T-cell (primary cell): ENCODE measurements at regions not wholly inside any gene's neighbourhood (a gene's known extent, or its start where the extent isn't known, plus 50 kb on each side); places are given as distances from the start of the nearest gene placed in this dataset.
"Not testable (repeated sequence)": the region's sequence is repeated elsewhere in the genome, so short reads cannot be mapped to it uniquely, and the experiment has no call there.

ENCODE experiments used
- ATAC-seq, 4 experiments: fragments of 200-7000 bp in 3 of 4; fragments of 150-1000 bp in 1 of 4; cut with Tn5 transposase; replicated peaks in 1 of 4; 1 replicate in 3 of 4; 2 replicates in 1 of 4; pipeline ENCODE4 v1.10.0; 2021; ENCODE audit warnings: moderate library complexity in 3 of 4, mild to moderate bottlenecking in 2 of 4, moderate number of reproducible peaks in 1 of 4
- CTCF ChIA-PET, 2 donors: fragments of 300-600 bp; sonication (Branson Sonifier 250); formaldehyde crosslinking; loops; one replicate each; lab custom pipeline; 2022; ENCODE audit warnings: antibody characterized with exemption in 2 of 2; lab: Charles Lee
- POLR2A ChIA-PET, 2 donors: fragments of 300-600 bp; sonication (Branson Sonifier 250); formaldehyde crosslinking; loops; one replicate each; lab custom pipeline; 2022; ENCODE audit warnings: antibody characterized with exemption in 2 of 2; lab: Charles Lee
- DNase-seq, 35 experiments: peaks; one replicate each; pipeline versions ENCODE4 v3.0.0 to v3.0.0-alpha.2; 2013 to 2023
- H3K27ac ChIP-seq: one replicate; pipeline ENCODE4 v1.5.1; 2013; ENCODE audit warnings: low read length
- H3K27me3 ChIP-seq, 2 experiments: replicated peaks in 1 of 2; 1 replicate in 1 of 2; 2 replicates in 1 of 2; pipeline versions ENCODE4 v1.6.1 to v1.7.0; 2013; ENCODE audit warnings: low read length in 1 of 2, mixed read lengths in 1 of 2; ENCODE audit not compliant: control insufficient read depth in 2 of 2, insufficient read depth in 2 of 2; ENCODE audit errors: extremely low read depth in 1 of 2
- H3K36me3 ChIP-seq, 2 donors: 1 replicate in 1 of 2; 2 replicates in 1 of 2; pipeline versions ENCODE4 v1.6.1 to v1.7.0; 2013; ENCODE audit warnings: low read length in 1 of 2; ENCODE audit not compliant: control insufficient read depth in 2 of 2, insufficient read depth in 1 of 2; ENCODE audit errors: extremely low read depth in 1 of 2
- H3K4me1 ChIP-seq, 2 experiments: 1 replicate in 1 of 2; 2 replicates in 1 of 2; pipeline versions ENCODE4 v1.6.1 to v1.7.0; 2013; ENCODE audit warnings: low read length in 2 of 2, mixed read lengths in 1 of 2; ENCODE audit not compliant: insufficient read depth in 2 of 2, control insufficient read depth in 1 of 2; ENCODE audit errors: extremely low read depth in 1 of 2
- H3K4me3 ChIP-seq, 2 donors: 1 replicate in 1 of 2; 2 replicates in 1 of 2; pipeline versions ENCODE4 v1.5.1 to v1.7.0; 2013; ENCODE audit warnings: mild to moderate bottlenecking in 2 of 2, low read length in 1 of 2, moderate library complexity in 1 of 2; ENCODE audit not compliant: control insufficient read depth in 1 of 2; ENCODE audit errors: extremely low read depth in 1 of 2
- H3K9me3 ChIP-seq: 2 replicates; pipeline ENCODE4 v1.7.0; 2013
- H3K27ac Mint-ChIP-seq, 2 donors: one replicate each; pipeline ENCODE4 v1.8.0; 2020 to 2021; ENCODE audit warnings: mild to moderate bottlenecking in 2 of 2, mixed read lengths in 2 of 2
- H3K27me3 Mint-ChIP-seq, 2 donors: one replicate each; pipeline ENCODE4 v1.8.0; 2021 to 2022; ENCODE audit warnings: mixed read lengths in 2 of 2
- H3K36me3 Mint-ChIP-seq: one replicate; pipeline ENCODE4 v1.8.0; 2021; ENCODE audit warnings: mixed read lengths
- H3K4me1 Mint-ChIP-seq, 3 donors: one replicate each; pipeline ENCODE4 v1.8.0; 2020 to 2022; ENCODE audit warnings: mixed read lengths in 3 of 3, mild to moderate bottlenecking in 1 of 3
- H3K4me3 Mint-ChIP-seq, 3 donors: one replicate each; pipeline ENCODE4 v1.8.0; 2020 to 2022; ENCODE audit warnings: mild to moderate bottlenecking in 3 of 3, mixed read lengths in 3 of 3, moderate library complexity in 3 of 3
- H3K9me3 Mint-ChIP-seq, 3 donors: one replicate each; pipeline ENCODE4 v1.8.0; 2020 to 2022; ENCODE audit warnings: mixed read lengths in 3 of 3
- WGBS: methylation state at CpG from one replicate; pipeline ENCODE4 v1.1.5; 2013; ENCODE audit warnings: missing lambda C conversion rate; ENCODE audit not compliant: insufficient coverage; 5-methylcytosine and 5-hydroxymethylcytosine counted together

DNA sequence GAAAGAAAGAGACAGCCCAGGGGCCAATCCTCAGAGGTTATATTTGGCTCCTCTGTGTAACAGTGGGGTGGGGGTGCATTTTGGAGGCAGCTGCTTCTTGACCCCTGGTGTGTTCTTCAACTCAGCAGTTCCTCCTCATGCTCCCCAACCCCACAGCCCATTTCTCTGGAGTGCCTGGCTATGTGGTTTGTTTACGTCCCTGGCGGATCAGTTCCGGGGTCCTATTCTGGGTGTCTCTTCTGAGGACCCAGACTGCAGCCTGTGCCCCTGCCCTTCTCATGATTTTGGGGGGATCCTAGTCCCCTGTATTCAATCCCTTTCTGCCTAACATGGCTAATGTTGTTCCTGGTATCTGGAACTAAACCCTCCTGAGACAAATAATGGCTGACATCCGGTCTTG, 70.5 kb upstream of the SULF2 start:
- POLR2A ChIA-PET, result no interaction called here
- H3K4me3 Mint-ChIP-seq, result no peak overlapping the region
- Histone ChIP-seq H3K9me3 (no peaks in the 10 kb centered on the region), H3K36me3 (no peaks in the 10 kb centered on the region), H3K4me1 (no peaks in the 10 kb centered on the region), H3K27me3 (peaks cover 0 to 18% of the 10 kb centered on the region in 2 experiments), H3K27ac (no peak overlapping the region), H3K4me3 (no peak overlapping the region)
- peaks cover 13 to 23% of the 10 kb centered on the region in 2 donors for H3K27me3 Mint-ChIP-seq
- no peaks in the 10 kb centered on the region for H3K4me1 Mint-ChIP-seq
- H3K27ac Mint-ChIP-seq, result no peak overlapping the region
- WGBS, result 95% methylated on average over 3 of the region's 4 CpGs
- DNase-seq, result no peak
- no peak for ATAC-seq
- no peaks in the 10 kb centered on the region for H3K9me3 Mint-ChIP-seq
- CTCF ChIA-PET, result no interaction called here
- H3K36me3 Mint-ChIP-seq, result no peaks in the 10 kb centered on the region

DNA sequence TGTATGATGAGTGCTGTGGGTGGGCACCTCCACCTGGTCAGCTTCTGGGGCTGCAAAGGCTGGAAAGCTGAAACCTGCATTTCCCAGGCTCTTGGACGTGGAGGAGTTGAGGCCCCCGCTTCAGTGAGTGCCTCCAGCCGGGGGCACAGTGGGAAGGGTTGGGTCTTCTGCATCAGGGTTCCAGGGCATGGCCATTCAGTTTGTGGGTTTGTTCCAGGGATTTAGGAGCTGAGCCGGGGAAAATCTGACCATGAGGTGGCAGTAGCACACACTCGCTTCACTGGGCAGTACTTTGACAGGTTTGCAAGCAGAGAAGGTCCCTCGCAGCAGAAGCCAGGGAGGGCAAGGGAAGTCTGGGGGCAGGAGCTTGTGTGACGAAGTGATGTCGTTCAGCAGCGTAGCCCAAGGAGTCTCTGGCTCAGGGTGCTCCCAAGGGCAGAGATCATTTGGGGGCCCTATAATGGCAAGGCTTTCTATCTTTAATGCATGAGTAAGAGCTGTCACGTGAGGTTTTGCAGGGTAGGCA, 69.5 kb upstream of the SULF2 start:
- no peaks in the 10 kb centered on the region for H3K9me3 Mint-ChIP-seq
- H3K27ac Mint-ChIP-seq, result no peak overlapping the region
- ATAC-seq, result no peak
- Histone ChIP-seq H3K4me3 (no peak overlapping the region), H3K9me3 (no peaks in the 10 kb centered on the region), H3K4me1 (no peaks in the 10 kb centered on the region), H3K27me3 (peaks cover 0 to 20% of the 10 kb centered on the region in 2 experiments), H3K36me3 (no peaks in the 10 kb centered on the region), H3K27ac (no peak overlapping the region)
- CTCF ChIA-PET, result no interaction called here
- 73% methylated on average over 10 of the region's 10 CpGs for WGBS
- no peak overlapping the region for H3K4me3 Mint-ChIP-seq
- no peaks in the 10 kb centered on the region for H3K4me1 Mint-ChIP-seq
- POLR2A ChIA-PET, result no interaction called here
- peaks cover 13 to 26% of the 10 kb centered on the region in 2 donors for H3K27me3 Mint-ChIP-seq
- DNase-seq, result no peak
- no peaks in the 10 kb centered on the region for H3K36me3 Mint-ChIP-seq

GRCh38 chr20:47851774-47852173, 66.5 kb upstream of the SULF2 start:
- Mint-ChIP-seq H3K27me3 (peaks cover 22 to 23% of the 10 kb centered on the region in 2 donors), H3K36me3 (no peaks in the 10 kb centered on the region), H3K4me1 (no peaks in the 10 kb centered on the region), H3K27ac (no peak overlapping the region), H3K9me3 (no peaks in the 10 kb centered on the region), H3K4me3 (no peak overlapping the region)
- Histone ChIP-seq H3K27me3 (peaks cover 0 to 19% of the 10 kb centered on the region in 2 experiments), H3K27ac (no peak overlapping the region), H3K36me3 (no peaks in the 10 kb centered on the region), H3K9me3 (no peaks in the 10 kb centered on the region), H3K4me1 (no peaks in the 10 kb centered on the region), H3K4me3 (no peak overlapping the region)
- CTCF ChIA-PET, result no interaction called here
- POLR2A ChIA-PET, result interaction anchor here in 1 of 2 donors (0.5 kb wide), 1 partner anchor 15 kb away, joined by 4 read pairs; no protein-coding TSS in a partner anchor
- DNase-seq, result no peak
- 80% methylated on average over 7 of the region's 7 CpGs for WGBS
- no peak for ATAC-seq

DNA sequence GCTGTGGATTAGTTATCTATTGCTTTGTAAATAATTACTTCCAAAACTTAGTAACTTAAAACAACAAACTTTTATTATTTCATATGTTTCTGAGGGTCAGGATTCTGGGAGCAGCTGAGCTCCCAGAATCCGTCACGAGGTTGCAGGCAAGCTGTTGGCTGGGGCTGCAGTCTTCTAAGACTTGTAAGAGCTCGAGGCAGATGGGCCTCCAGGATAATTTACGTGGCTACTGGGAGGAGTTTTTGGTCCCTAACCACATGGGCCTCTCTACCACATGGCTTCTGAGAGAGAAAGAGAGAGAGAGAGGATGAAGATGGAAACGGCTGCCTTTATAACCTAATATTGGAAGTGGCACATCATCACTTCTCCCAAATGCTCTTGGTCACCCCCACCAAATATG, 64.9 kb upstream of the SULF2 start:
- POLR2A ChIA-PET, result no interaction called here
- CTCF ChIA-PET, result no interaction called here
- peaks cover 23 to 26% of the 10 kb centered on the region in 2 donors for H3K27me3 Mint-ChIP-seq
- ATAC-seq (no peak), DNase-seq (no peak)
- no peak overlapping the region for H3K4me3 Mint-ChIP-seq
- no peaks in the 10 kb centered on the region for H3K9me3 ChIP-seq
- no peaks in the 10 kb centered on the region for H3K36me3 ChIP-seq
- H3K36me3 Mint-ChIP-seq, result no peaks in the 10 kb centered on the region
- no peaks in the 10 kb centered on the region for H3K4me1 ChIP-seq
- 72% methylated on average over 2 of the region's 5 CpGs for WGBS
- H3K27ac ChIP-seq, result no peak overlapping the region
- H3K27ac Mint-ChIP-seq, result no peak overlapping the region
- no peaks in the 10 kb centered on the region for H3K9me3 Mint-ChIP-seq
- H3K4me1 Mint-ChIP-seq, result no peaks in the 10 kb centered on the region
- no peak overlapping the region for H3K4me3 ChIP-seq
- peaks cover 0 to 19% of the 10 kb centered on the region in 2 experiments for H3K27me3 ChIP-seq

GRCh38 chr20:47849596-47849995, 64.3 kb upstream of the SULF2 start:
- Mint-ChIP-seq H3K4me1 (no peaks in the 10 kb centered on the region), H3K36me3 (no peaks in the 10 kb centered on the region), H3K9me3 (no peaks in the 10 kb centered on the region), H3K4me3 (no peak overlapping the region), H3K27me3 (peaks cover 23 to 27% of the 10 kb centered on the region in 2 donors), H3K27ac (no peak overlapping the region)
- Histone ChIP-seq H3K27me3 (peaks cover 0 to 19% of the 10 kb centered on the region in 2 experiments), H3K4me1 (no peaks in the 10 kb centered on the region), H3K4me3 (no peak overlapping the region), H3K9me3 (no peaks in the 10 kb centered on the region), H3K27ac (no peak overlapping the region), H3K36me3 (no peaks in the 10 kb centered on the region)
- ATAC-seq (no peak), DNase-seq (no peak)
- ChIA-PET CTCF (no interaction called here), POLR2A (no interaction called here)
- WGBS, result 64% methylated on average over 2 of the region's 2 CpGs

GRCh38 chr20:47849006-47849405, 63.7 kb upstream of the SULF2 start:
- ChIA-PET CTCF (no interaction called here), POLR2A (no interaction called here)
- H3K27me3 ChIP-seq, result peaks cover 0 to 19% of the 10 kb centered on the region in 2 experiments
- H3K27me3 Mint-ChIP-seq, result peaks cover 23 to 30% of the 10 kb centered on the region in 2 donors
- H3K36me3 ChIP-seq, result no peaks in the 10 kb centered on the region
- H3K27ac Mint-ChIP-seq, result no peak overlapping the region
- WGBS, result 80% methylated on average over 6 of the region's 15 CpGs
- H3K4me1 ChIP-seq, result peaks cover 0 to 3% of the 10 kb centered on the region in 2 experiments
- H3K9me3 ChIP-seq, result no peaks in the 10 kb centered on the region
- H3K4me1 Mint-ChIP-seq, result no peaks in the 10 kb centered on the region
- H3K27ac ChIP-seq, result no peak overlapping the region
- no peak for ATAC-seq
- H3K4me3 ChIP-seq, result no peak overlapping the region
- no peaks in the 10 kb centered on the region for H3K9me3 Mint-ChIP-seq
- DNase-seq, result no peak
- no peak overlapping the region for H3K4me3 Mint-ChIP-seq
- H3K36me3 Mint-ChIP-seq, result no peaks in the 10 kb centered on the region

DNA sequence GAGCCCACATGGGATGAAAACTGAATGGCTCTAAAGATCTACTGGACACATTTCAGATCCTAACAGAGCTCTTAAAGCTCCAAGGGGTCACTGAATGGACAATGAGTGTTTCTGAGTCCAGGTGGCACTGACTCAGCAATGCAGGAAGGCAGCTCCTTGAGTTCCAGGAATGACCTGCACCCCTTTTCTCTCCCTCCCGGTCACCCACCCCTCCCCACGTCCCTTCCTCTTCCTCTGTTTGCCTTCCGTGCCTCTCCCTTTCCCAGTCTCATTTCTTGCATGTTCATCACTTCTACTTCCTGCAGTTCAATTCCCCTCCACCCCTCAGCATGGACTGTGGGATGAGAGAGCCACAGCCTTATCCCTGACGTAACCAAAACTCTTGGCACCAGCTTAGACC, 63.3 kb upstream of the SULF2 start:
- 25% methylated on average over 3 of the region's 4 CpGs for WGBS
- not testable (repeated sequence) for ATAC-seq, H3K4me1 ChIP-seq

More for the DNA sequence above, 63.3 kb upstream of the SULF2 start:
- H3K27ac Mint-ChIP-seq, H3K27ac ChIP-seq, CTCF ChIA-PET, H3K4me1 Mint-ChIP-seq, H3K9me3 Mint-ChIP-seq, H3K4me3 ChIP-seq, H3K36me3 Mint-ChIP-seq, H3K36me3 ChIP-seq, DNase-seq, POLR2A ChIA-PET, H3K9me3 ChIP-seq, H3K4me3 Mint-ChIP-seq: not testable (repeated sequence)
- peaks cover 23 to 30% of the 10 kb centered on the region in 2 donors for H3K27me3 Mint-ChIP-seq
- H3K27me3 ChIP-seq, result peaks cover 0 to 17% of the 10 kb centered on the region in 2 experiments
